KMS-11 (cell line): ENCODE measurements at regions not wholly inside any gene's neighbourhood (a gene's known extent, or its start where the extent isn't known, plus 50 kb on each side); places are given as distances from the start of the nearest gene placed in this dataset.

Experiments used
- H2AFZ ChIP-seq: fragments of 200-600 bp; sonication (generic); 2 replicates; pipeline ENCODE4 v1.6.1; 2016; ENCODE audit warnings: antibody characterized with exemption, mixed run types, low read depth
- H3K27ac ChIP-seq: fragments of 200-600 bp; sonication (generic); 2 replicates; pipeline ENCODE4 v1.6.1; 2016; ENCODE audit warnings: mild to moderate bottlenecking, mixed run types
- H3K27me3 ChIP-seq: fragments of 200-600 bp; sonication (generic); 2 replicates; pipeline ENCODE4 v1.6.1; 2017; ENCODE audit warnings: mild to moderate bottlenecking, low read depth, mixed run types, moderate library complexity; ENCODE audit not compliant: insufficient read depth
- H3K36me3 ChIP-seq: fragments of 200-600 bp; sonication (generic); 2 replicates; pipeline ENCODE4 v1.6.1; 2017; ENCODE audit warnings: mild to moderate bottlenecking, mixed run types; ENCODE audit not compliant: insufficient read depth
- H3K4me1 ChIP-seq: fragments of 200-600 bp; sonication (generic); 2 replicates; pipeline ENCODE4 v1.6.1; 2016; ENCODE audit warnings: mild to moderate bottlenecking, low read depth, mixed run types; ENCODE audit not compliant: poor library complexity, severe bottlenecking
- H3K4me2 ChIP-seq: fragments of 200-600 bp; sonication (generic); 2 replicates; pipeline ENCODE4 v1.7.0; 2016; ENCODE audit warnings: mild to moderate bottlenecking, mixed run types
- H3K4me3 ChIP-seq: fragments of 200-600 bp; sonication (generic); IDR thresholded peaks from 2 replicates; pipeline ENCODE4 v1.6.1; 2017; ENCODE audit warnings: low read depth, low read length, mixed read lengths; ENCODE audit not compliant: insufficient read depth
- H3K79me2 ChIP-seq: fragments of 200-600 bp; sonication (generic); 2 replicates; pipeline ENCODE4 v1.6.1; 2016; ENCODE audit warnings: low read depth, mixed run types; ENCODE audit not compliant: insufficient read depth
- H3K9ac ChIP-seq: fragments of 200-600 bp; sonication (generic); 2 replicates; pipeline ENCODE4 v1.6.1; 2016; ENCODE audit warnings: mild to moderate bottlenecking, mixed run types
- H4K20me1 ChIP-seq: fragments of 200-600 bp; sonication (generic); 2 replicates; pipeline ENCODE4 v1.6.1; 2016; ENCODE audit warnings: mild to moderate bottlenecking, mixed run types; ENCODE audit not compliant: insufficient read depth
- TF ChIP-seq, protein P1 (sequence below): fragments of 200-600 bp; sonication (generic); conservative IDR thresholded peaks from 2 replicates; pipeline ENCODE4 v1.6.1; 2017; ENCODE audit warnings: low read depth, mild to moderate bottlenecking, antibody characterized with exemption, low read length, moderate library complexity, mixed read lengths

DNA sequence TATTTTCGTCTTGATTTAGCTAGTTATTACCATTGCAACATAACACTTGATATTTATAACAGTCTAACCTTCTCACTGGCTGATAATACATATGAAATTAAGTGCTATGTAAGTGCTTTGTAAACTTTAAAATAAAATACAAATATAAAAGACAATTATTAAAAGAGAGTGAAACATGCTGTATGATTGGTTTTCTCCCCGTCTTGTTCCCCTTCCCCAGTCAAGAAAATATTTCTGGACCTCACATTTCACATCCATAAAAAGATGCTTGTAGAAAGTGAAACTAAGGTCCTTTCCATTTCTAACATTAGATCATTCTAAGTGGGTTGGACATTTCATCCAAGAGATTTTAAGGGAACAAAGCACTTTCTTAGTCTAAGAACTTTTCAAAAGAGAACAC lies 310.2 kb upstream of the LRATD1 start:
- Histone ChIP-seq H3K27me3 (no peaks in the 10 kb centered on the region), H3K36me3 (no peaks in the 10 kb centered on the region), H4K20me1 (no peaks in the 10 kb centered on the region), H3K4me2 (no peak overlapping the region), H3K27ac (no peak overlapping the region), H2AFZ (no peak overlapping the region), H3K9ac (no peak overlapping the region), H3K4me3 (no peak overlapping the region), H3K79me2 (no peaks in the 10 kb centered on the region), H3K4me1 (no peaks in the 10 kb centered on the region)
- TF ChIP-seq, protein P1, sequence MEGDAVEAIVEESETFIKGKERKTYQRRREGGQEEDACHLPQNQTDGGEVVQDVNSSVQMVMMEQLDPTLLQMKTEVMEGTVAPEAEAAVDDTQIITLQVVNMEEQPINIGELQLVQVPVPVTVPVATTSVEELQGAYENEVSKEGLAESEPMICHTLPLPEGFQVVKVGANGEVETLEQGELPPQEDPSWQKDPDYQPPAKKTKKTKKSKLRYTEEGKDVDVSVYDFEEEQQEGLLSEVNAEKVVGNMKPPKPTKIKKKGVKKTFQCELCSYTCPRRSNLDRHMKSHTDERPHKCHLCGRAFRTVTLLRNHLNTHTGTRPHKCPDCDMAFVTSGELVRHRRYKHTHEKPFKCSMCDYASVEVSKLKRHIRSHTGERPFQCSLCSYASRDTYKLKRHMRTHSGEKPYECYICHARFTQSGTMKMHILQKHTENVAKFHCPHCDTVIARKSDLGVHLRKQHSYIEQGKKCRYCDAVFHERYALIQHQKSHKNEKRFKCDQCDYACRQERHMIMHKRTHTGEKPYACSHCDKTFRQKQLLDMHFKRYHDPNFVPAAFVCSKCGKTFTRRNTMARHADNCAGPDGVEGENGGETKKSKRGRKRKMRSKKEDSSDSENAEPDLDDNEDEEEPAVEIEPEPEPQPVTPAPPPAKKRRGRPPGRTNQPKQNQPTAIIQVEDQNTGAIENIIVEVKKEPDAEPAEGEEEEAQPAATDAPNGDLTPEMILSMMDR, result no peak

DNA sequence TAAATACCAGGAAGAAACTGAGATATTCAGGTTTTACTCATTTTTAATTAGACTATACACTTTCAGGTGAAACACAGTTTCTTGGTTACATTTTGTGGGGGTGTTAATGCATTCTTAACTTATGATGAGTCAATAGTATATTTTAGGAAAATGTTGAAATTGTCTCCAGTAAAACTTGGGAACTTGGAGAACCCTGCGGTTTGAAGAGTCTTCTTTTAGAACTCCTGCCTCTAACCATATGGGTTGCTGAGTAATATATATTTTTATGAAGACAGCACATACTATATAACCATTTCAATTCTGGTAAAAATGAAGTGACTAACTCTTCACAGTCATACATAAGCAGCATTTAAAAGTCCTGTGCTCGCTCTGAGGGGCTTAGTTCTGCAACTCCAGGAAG lies 308.2 kb upstream of the LRATD1 start:
- TF ChIP-seq, protein P1, result no peak
- Histone ChIP-seq H3K4me1 (no peaks in the 10 kb centered on the region), H3K9ac (no peak overlapping the region), H2AFZ (no peak overlapping the region), H3K27ac (no peak overlapping the region), H3K27me3 (no peaks in the 10 kb centered on the region), H3K36me3 (no peaks in the 10 kb centered on the region), H3K79me2 (no peaks in the 10 kb centered on the region), H3K4me2 (no peak overlapping the region), H4K20me1 (no peaks in the 10 kb centered on the region), H3K4me3 (no peak overlapping the region)

DNA sequence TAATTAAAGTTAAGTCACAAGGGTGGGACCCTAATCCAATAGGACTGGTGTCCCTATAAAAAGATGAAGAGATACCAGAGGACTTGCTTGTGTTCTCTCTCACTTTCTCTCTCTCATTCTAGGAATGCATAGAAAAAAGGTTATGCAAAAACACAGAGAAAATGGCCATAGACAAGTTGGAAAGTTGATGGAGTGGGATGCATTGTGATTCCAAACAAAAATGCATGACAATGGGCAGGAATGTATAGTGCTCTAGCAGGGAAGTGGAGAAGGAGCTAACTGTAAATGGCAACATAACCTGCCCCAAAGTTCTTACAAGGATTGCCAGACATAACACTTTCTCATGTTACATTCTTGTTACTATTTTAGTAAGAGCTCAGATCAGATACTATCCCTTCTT lies 301.6 kb upstream of the LRATD1 start:
- H3K4me1 ChIP-seq, result no peaks in the 10 kb centered on the region
- TF ChIP-seq, protein P1, result no peak

DNA sequence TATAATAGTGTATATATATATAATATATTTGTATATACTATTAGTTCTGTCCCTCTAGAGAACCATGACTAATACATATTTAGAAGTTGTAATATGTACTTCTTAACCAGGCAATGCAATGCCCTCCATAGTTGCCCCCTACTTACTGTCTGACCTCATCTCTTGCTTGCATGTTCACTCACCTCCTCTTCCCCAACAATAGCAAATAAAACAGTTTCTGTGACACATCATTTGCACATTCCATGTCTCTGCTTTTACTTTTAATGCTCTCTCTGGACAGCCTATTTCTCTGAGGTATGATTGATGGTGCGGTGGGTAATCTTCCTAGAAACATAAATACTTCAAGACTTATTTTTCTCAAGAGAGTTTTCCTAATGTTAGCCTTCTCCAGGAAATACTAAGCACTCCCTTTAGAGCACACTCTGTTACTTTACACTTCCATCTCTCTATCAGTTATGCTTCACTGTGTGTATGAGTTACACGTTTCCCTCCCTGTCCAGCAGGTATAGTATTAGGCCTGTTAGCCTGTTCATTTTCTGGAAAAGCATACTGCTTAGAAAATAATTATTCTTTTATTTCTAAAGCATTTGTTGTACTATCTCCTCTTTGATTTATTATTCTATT lies 295.6 kb upstream of the LRATD1 start:
- TF ChIP-seq, protein P1, result no peak
- H3K79me2 ChIP-seq, result no peaks in the 10 kb centered on the region

More for the DNA sequence above, 301.6 kb upstream of the LRATD1 start:
- Histone ChIP-seq H3K79me2 (no peaks in the 10 kb centered on the region), H3K27me3 (no peaks in the 10 kb centered on the region), H3K36me3 (no peaks in the 10 kb centered on the region), H3K4me3 (no peak overlapping the region), H3K9ac (no peak overlapping the region), H3K27ac (no peak overlapping the region), H2AFZ (no peak overlapping the region), H3K4me2 (no peak overlapping the region), H4K20me1 (no peaks in the 10 kb centered on the region)

More for the DNA sequence above, 295.6 kb upstream of the LRATD1 start:
- no peaks in the 10 kb centered on the region for H3K36me3 ChIP-seq
- H3K9ac ChIP-seq, result no peak overlapping the region
- H3K4me1 ChIP-seq, result no peaks in the 10 kb centered on the region
- no peak overlapping the region for H3K4me2 ChIP-seq
- no peak overlapping the region for H3K4me3 ChIP-seq
- no peak overlapping the region for H3K27ac ChIP-seq
- H4K20me1 ChIP-seq, result no peaks in the 10 kb centered on the region
- H2AFZ ChIP-seq, result no peak overlapping the region
- H3K27me3 ChIP-seq, result no peaks in the 10 kb centered on the region
